ENCODE measurements at regions not wholly inside any gene's neighbourhood (a gene's known extent, or its start where the extent isn't known, plus 50 kb on each side); places are given as distances from the start of the nearest gene placed in this dataset.

- H3K27me3 ChIP-seq (ENCODE audit: low read length): no peaks in the 10 kb centered on the region
- no peak overlapping the region for H2AFZ ChIP-seq (ENCODE audit: low read length)
- H3K36me3 ChIP-seq (ENCODE audit: insufficient read depth, low read length): no peaks in the 10 kb centered on the region
- H3K9me2 ChIP-seq (replicated peaks; ENCODE audit: insufficient read depth, low read length): no peaks in the 10 kb centered on the region
- no peak overlapping the region for H3K9ac ChIP-seq (ENCODE audit: low read length)
- H3K79me2 ChIP-seq (ENCODE audit: low read length): no peaks in the 10 kb centered on the region
- no peaks in the 10 kb centered on the region for H3K4me1 ChIP-seq (ENCODE audit: low read length)
- no peak for DNase-seq
- H3K4me2 ChIP-seq (ENCODE audit: low read depth, low read length, poor library complexity, severe bottlenecking): no peak overlapping the region
- no peak overlapping the region for H3K4me3 ChIP-seq (ENCODE audit: low read length)
- H3K27ac ChIP-seq (ENCODE audit: low read length): no peak overlapping the region
- H3K9me3 ChIP-seq (ENCODE audit: low read length): no peaks in the 10 kb centered on the region
- no peaks in the 10 kb centered on the region for H4K20me1 ChIP-seq (ENCODE audit: insufficient read depth, low read depth, low read length)
These were observed 254.1 kb downstream of the ARL4A start for GRCh38 chr7:12941512-12941911.

- no peak overlapping the region for H3K27ac ChIP-seq (ENCODE audit: low read length)
- no peak overlapping the region for H3K9ac ChIP-seq (ENCODE audit: low read length)
- no peak for DNase-seq
- no peaks in the 10 kb centered on the region for H3K36me3 ChIP-seq (ENCODE audit: insufficient read depth, low read length)
- H3K9me3 ChIP-seq (ENCODE audit: low read length): no peaks in the 10 kb centered on the region
- no peaks in the 10 kb centered on the region for H3K4me1 ChIP-seq (ENCODE audit: low read length)
- no peak overlapping the region for H3K4me2 ChIP-seq (ENCODE audit: low read depth, low read length, poor library complexity, severe bottlenecking)
- no peaks in the 10 kb centered on the region for H3K79me2 ChIP-seq (ENCODE audit: low read length)
- no peaks in the 10 kb centered on the region for H3K27me3 ChIP-seq (ENCODE audit: low read length)
- H3K9me2 ChIP-seq (replicated peaks; ENCODE audit: insufficient read depth, low read length): no peaks in the 10 kb centered on the region
- H2AFZ ChIP-seq (ENCODE audit: low read length): no peak overlapping the region
- no peak overlapping the region for H3K4me3 ChIP-seq (ENCODE audit: low read length)
- H4K20me1 ChIP-seq (ENCODE audit: insufficient read depth, low read depth, low read length): no peaks in the 10 kb centered on the region
These were observed 255.2 kb downstream of the ARL4A start for GRCh38 chr7:12942609-12943008.

- no peak overlapping the region for H3K27ac ChIP-seq (ENCODE audit: low read length)
- no peaks in the 10 kb centered on the region for H3K4me1 ChIP-seq (ENCODE audit: low read length)
- no peaks in the 10 kb centered on the region for H3K36me3 ChIP-seq (ENCODE audit: insufficient read depth, low read length)
- no peak overlapping the region for H3K9ac ChIP-seq (ENCODE audit: low read length)
- H3K9me2 ChIP-seq (replicated peaks; ENCODE audit: insufficient read depth, low read length): no peaks in the 10 kb centered on the region
- H3K27me3 ChIP-seq (ENCODE audit: low read length): no peaks in the 10 kb centered on the region
- H2AFZ ChIP-seq (ENCODE audit: low read length): no peak overlapping the region
- no peaks in the 10 kb centered on the region for H4K20me1 ChIP-seq (ENCODE audit: insufficient read depth, low read depth, low read length)
- DNase-seq: no peak
- H3K4me3 ChIP-seq (ENCODE audit: low read length): no peak overlapping the region
- no peaks in the 10 kb centered on the region for H3K79me2 ChIP-seq (ENCODE audit: low read length)
- no peak overlapping the region for H3K4me2 ChIP-seq (ENCODE audit: low read depth, low read length, poor library complexity, severe bottlenecking)
- no peaks in the 10 kb centered on the region for H3K9me3 ChIP-seq (ENCODE audit: low read length)
These were observed 256.3 kb downstream of the ARL4A start for GRCh38 chr7:12943781-12944180.

- Histone ChIP-seq H3K27ac (ENCODE audit: low read length) (no peak overlapping the region), H3K9me3 (ENCODE audit: low read length) (no peaks in the 10 kb centered on the region), H3K4me2 (ENCODE audit: low read depth, low read length, poor library complexity, severe bottlenecking) (no peak overlapping the region), H4K20me1 (ENCODE audit: insufficient read depth, low read depth, low read length) (no peaks in the 10 kb centered on the region), H3K36me3 (ENCODE audit: insufficient read depth, low read length) (no peaks in the 10 kb centered on the region), H3K79me2 (ENCODE audit: low read length) (no peaks in the 10 kb centered on the region), H3K4me3 (ENCODE audit: low read length) (no peak overlapping the region), H3K27me3 (ENCODE audit: low read length) (no peaks in the 10 kb centered on the region), H3K4me1 (ENCODE audit: low read length) (no peaks in the 10 kb centered on the region), H2AFZ (ENCODE audit: low read length) (no peak overlapping the region), H3K9ac (ENCODE audit: low read length) (no peak overlapping the region), H3K9me2 (replicated peaks; ENCODE audit: insufficient read depth, low read length) (no peaks in the 10 kb centered on the region)
- no peak for DNase-seq
These were observed 258.5 kb downstream of the ARL4A start for GRCh38 chr7:12945901-12946300.

- H3K27me3 ChIP-seq (ENCODE audit: low read length): no peaks in the 10 kb centered on the region
- H3K9me3 ChIP-seq (ENCODE audit: low read length): no peaks in the 10 kb centered on the region
- H3K79me2 ChIP-seq (ENCODE audit: low read length): no peaks in the 10 kb centered on the region
- no peak overlapping the region for H3K9ac ChIP-seq (ENCODE audit: low read length)
- H3K9me2 ChIP-seq (replicated peaks; ENCODE audit: insufficient read depth, low read length): no peaks in the 10 kb centered on the region
- no peaks in the 10 kb centered on the region for H4K20me1 ChIP-seq (ENCODE audit: insufficient read depth, low read depth, low read length)
- no peak overlapping the region for H3K4me2 ChIP-seq (ENCODE audit: low read depth, low read length, poor library complexity, severe bottlenecking)
- H3K4me3 ChIP-seq (ENCODE audit: low read length): no peak overlapping the region
- no peaks in the 10 kb centered on the region for H3K36me3 ChIP-seq (ENCODE audit: insufficient read depth, low read length)
- H3K27ac ChIP-seq (ENCODE audit: low read length): no peak overlapping the region
- no peak overlapping the region for H2AFZ ChIP-seq (ENCODE audit: low read length)
- no peaks in the 10 kb centered on the region for H3K4me1 ChIP-seq (ENCODE audit: low read length)
- no peak for DNase-seq
These were observed 260.0 kb downstream of the ARL4A start for GRCh38 chr7:12947465-12947864.

GRCh38 chr7:12949060-12949931 lies 261.9 kb downstream of the ARL4A start:
- no peak overlapping the region for H3K4me2 ChIP-seq (ENCODE audit: low read depth, low read length, poor library complexity, severe bottlenecking)
- no peaks in the 10 kb centered on the region for H3K4me1 ChIP-seq (ENCODE audit: low read length)
- no peaks in the 10 kb centered on the region for H3K27me3 ChIP-seq (ENCODE audit: low read length)
- no peaks in the 10 kb centered on the region for H3K9me3 ChIP-seq (ENCODE audit: low read length)
- H3K79me2 ChIP-seq (ENCODE audit: low read length): no peaks in the 10 kb centered on the region
- no peak overlapping the region for H2AFZ ChIP-seq (ENCODE audit: low read length)
- H3K9ac ChIP-seq (ENCODE audit: low read length): no peak overlapping the region
- H3K9me2 ChIP-seq (replicated peaks; ENCODE audit: insufficient read depth, low read length): no peaks in the 10 kb centered on the region
- H3K4me3 ChIP-seq (ENCODE audit: low read length): no peak overlapping the region
- H4K20me1 ChIP-seq (ENCODE audit: insufficient read depth, low read depth, low read length): no peaks in the 10 kb centered on the region
- H3K36me3 ChIP-seq (ENCODE audit: insufficient read depth, low read length): no peaks in the 10 kb centered on the region
- DNase-seq: no peak
- H3K27ac ChIP-seq (ENCODE audit: low read length): no peak overlapping the region

- Histone ChIP-seq H3K4me3 (ENCODE audit: low read length) (no peak overlapping the region), H3K9me2 (replicated peaks; ENCODE audit: insufficient read depth, low read length) (no peaks in the 10 kb centered on the region), H3K27ac (ENCODE audit: low read length) (no peak overlapping the region), H4K20me1 (ENCODE audit: insufficient read depth, low read depth, low read length) (no peaks in the 10 kb centered on the region), H3K27me3 (ENCODE audit: low read length) (no peaks in the 10 kb centered on the region), H3K36me3 (ENCODE audit: insufficient read depth, low read length) (no peaks in the 10 kb centered on the region), H2AFZ (ENCODE audit: low read length) (no peak overlapping the region), H3K9me3 (ENCODE audit: low read length) (no peaks in the 10 kb centered on the region), H3K4me2 (ENCODE audit: low read depth, low read length, poor library complexity, severe bottlenecking) (no peak overlapping the region), H3K9ac (ENCODE audit: low read length) (no peak overlapping the region), H3K79me2 (ENCODE audit: low read length) (no peaks in the 10 kb centered on the region), H3K4me1 (ENCODE audit: low read length) (no peaks in the 10 kb centered on the region)
- no peak for DNase-seq
These were observed 264.0 kb downstream of the ARL4A start for GRCh38 chr7:12951397-12951801.

GRCh38 chr7:12954380-12955033 lies 267.1 kb downstream of the ARL4A start:
- no peaks in the 10 kb centered on the region for H3K36me3 ChIP-seq (ENCODE audit: insufficient read depth, low read length)
- no peaks in the 10 kb centered on the region for H3K79me2 ChIP-seq (ENCODE audit: low read length)
- no peaks in the 10 kb centered on the region for H4K20me1 ChIP-seq (ENCODE audit: insufficient read depth, low read depth, low read length)
- H3K27ac ChIP-seq (ENCODE audit: low read length): no peak overlapping the region
- H3K27me3 ChIP-seq (ENCODE audit: low read length): no peaks in the 10 kb centered on the region
- no peak for DNase-seq
- H3K9ac ChIP-seq (ENCODE audit: low read length): no peak overlapping the region
- no peaks in the 10 kb centered on the region for H3K9me2 ChIP-seq (replicated peaks; ENCODE audit: insufficient read depth, low read length)
- no peak overlapping the region for H3K4me3 ChIP-seq (ENCODE audit: low read length)
- H2AFZ ChIP-seq (ENCODE audit: low read length): no peak overlapping the region
- H3K4me2 ChIP-seq (ENCODE audit: low read depth, low read length, poor library complexity, severe bottlenecking): no peak overlapping the region
- H3K9me3 ChIP-seq (ENCODE audit: low read length): no peaks in the 10 kb centered on the region
- H3K4me1 ChIP-seq (ENCODE audit: low read length): no peaks in the 10 kb centered on the region
